NCI-H446 treated with DMSO at 0.1 percent for 48 hours (cell line): ENCODE measurements at regions not wholly inside any gene's neighbourhood (a gene's known extent, or its start where the extent isn't known, plus 50 kb on each side); places are given as distances from the start of the nearest gene placed in this dataset.
"Not testable (repeated sequence)": the region's sequence is repeated elsewhere in the genome, so short reads cannot be mapped to it uniquely, and the experiment has no call there.

ENCODE experiments used
- DNase-seq: peaks from one replicate; lab custom pipeline; 2025; lab: John Stamatoyannopoulos, UW

GRCh38 chrX:40891798-40892197 is 156.5 kb upstream of the MED14 start:
- no peak for DNase-seq

GRCh38 chrX:40893251-40893910 is 158.0 kb upstream of the MED14 start:
- DNase-seq = peak; percentile 8

- no peak for DNase-seq
Measured at GRCh38 chrX:40895246-40895645, 159.9 kb upstream of the MED14 start.

- peak; percentile 52 for DNase-seq
Measured at GRCh38 chrX:40897718-40898270, 162.5 kb upstream of the MED14 start.

GRCh38 chrX:40904739-40905138 is 169.4 kb upstream of the MED14 start:
- DNase-seq = not testable (repeated sequence)

GRCh38 chrX:40908026-40908425 is 172.7 kb upstream of the MED14 start:
- no peak for DNase-seq

- no peak for DNase-seq
Measured at GRCh38 chrX:40908857-40909475, 173.6 kb upstream of the MED14 start.

- peak; percentile 39 for DNase-seq
Measured at GRCh38 chrX:40912166-40912565, 173.1 kb upstream of the USP9X start.

- DNase-seq = peak; percentile 39
Measured at GRCh38 chrX:40912576-40912975, 172.7 kb upstream of the USP9X start.

- DNase-seq = no peak
Measured at GRCh38 chrX:40920351-40920750, 164.9 kb upstream of the USP9X start.

GRCh38 chrX:40922307-40922706 is 162.9 kb upstream of the USP9X start:
- DNase-seq = no peak

- not testable (repeated sequence) for DNase-seq
Measured at GRCh38 chrX:40926739-40927427, 158.4 kb upstream of the USP9X start.

GRCh38 chrX:40928076-40928475 is 157.2 kb upstream of the USP9X start:
- no peak for DNase-seq

GRCh38 chrX:40931921-40932320 is 153.3 kb upstream of the USP9X start:
- DNase-seq = peak; percentile 73

GRCh38 chrX:40933132-40933705 is 152.0 kb upstream of the USP9X start:
- DNase-seq = no peak

- peak; percentile 41 for DNase-seq
Measured at GRCh38 chrX:40933706-40934425, 151.4 kb upstream of the USP9X start.

- DNase-seq = no peak
Measured at GRCh38 chrX:40936827-40937226, 148.4 kb upstream of the USP9X start.

- no peak for DNase-seq
Measured at GRCh38 chrX:40938423-40938822, 146.8 kb upstream of the USP9X start.

GRCh38 chrX:40943093-40943641 is 142.1 kb upstream of the USP9X start:
- DNase-seq = no peak

- peak; percentile 74 for DNase-seq
Measured at GRCh38 chrX:40945361-40945713, 139.9 kb upstream of the USP9X start.

GRCh38 chrX:40947276-40947675 is 138.0 kb upstream of the USP9X start:
- no peak for DNase-seq

- no peak for DNase-seq
Measured at GRCh38 chrX:40949071-40949470, 136.2 kb upstream of the USP9X start.
